ENCODE measurements at regions not wholly inside any gene's neighbourhood (a gene's known extent, or its start where the extent isn't known, plus 50 kb on each side); places are given as distances from the start of the nearest gene placed in this dataset.

GRCh38 chr6:137968901-137969300 is 101.8 kb downstream of the TNFAIP3 start (continued):
- TF ChIP-seq PKNOX1 (IDR thresholded peaks at IDR 0.05) (peak; percentile 28; the same call in 1 of the 2 replicates), ZFP1 (CRISPR knock-in tag; IDR thresholded peaks at IDR 0.05) (no peak), HCFC1 (IDR thresholded peaks at IDR 0.05; ENCODE audit: low read depth, low read length) (no peak), FOXJ2 (tag; IDR thresholded peaks at IDR 0.05) (no peak), CHCHD3 (CRISPR knock-in tag; IDR thresholded peaks at IDR 0.05) (no peak), CTCFL (IDR thresholded peaks at IDR 0.05; ENCODE audit: borderline replicate concordance, insufficient read depth, low read depth, low read length, poor library complexity, severe bottlenecking) (no peak), ZNF311 (CRISPR knock-in tag; IDR thresholded peaks at IDR 0.05) (peak; percentile 55; the same call in 1 of the 2 replicates), SRSF9 (IDR thresholded peaks at IDR 0.05; ENCODE audit: borderline replicate concordance, low read depth, low read length) (no peak), VEZF1 (CRISPR knock-in tag; IDR thresholded peaks at IDR 0.05) (no peak), ZNF584 (CRISPR knock-in tag; IDR thresholded peaks at IDR 0.05; ENCODE audit: low read depth) (no peak), PML (IDR thresholded peaks at IDR 0.05; ENCODE audit: low read length) (no peak), POLR3A (IDR thresholded peaks at IDR 0.05; ENCODE audit: borderline replicate concordance, extremely low read depth, insufficient read depth, insufficient read length) (no peak), TBP (optimal IDR thresholded peaks at IDR 0.05; ENCODE audit: low read depth, low read length) (no peak), DMBX1 (CRISPR knock-in tag; IDR thresholded peaks at IDR 0.05; ENCODE audit: borderline replicate concordance) (no peak; the same call in 1 of the 2 replicates), ZNF449 (CRISPR knock-in tag; IDR thresholded peaks at IDR 0.05) (no peak)
- TF ChIP-seq, protein P1, sequence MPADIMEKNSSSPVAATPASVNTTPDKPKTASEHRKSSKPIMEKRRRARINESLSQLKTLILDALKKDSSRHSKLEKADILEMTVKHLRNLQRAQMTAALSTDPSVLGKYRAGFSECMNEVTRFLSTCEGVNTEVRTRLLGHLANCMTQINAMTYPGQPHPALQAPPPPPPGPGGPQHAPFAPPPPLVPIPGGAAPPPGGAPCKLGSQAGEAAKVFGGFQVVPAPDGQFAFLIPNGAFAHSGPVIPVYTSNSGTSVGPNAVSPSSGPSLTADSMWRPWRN (IDR thresholded peaks at IDR 0.05; ENCODE audit: low read depth), result 0 out of 2 replicates have a peak, but pooled peaks have one; percentile 30
- TF ChIP-seq, protein P2, sequence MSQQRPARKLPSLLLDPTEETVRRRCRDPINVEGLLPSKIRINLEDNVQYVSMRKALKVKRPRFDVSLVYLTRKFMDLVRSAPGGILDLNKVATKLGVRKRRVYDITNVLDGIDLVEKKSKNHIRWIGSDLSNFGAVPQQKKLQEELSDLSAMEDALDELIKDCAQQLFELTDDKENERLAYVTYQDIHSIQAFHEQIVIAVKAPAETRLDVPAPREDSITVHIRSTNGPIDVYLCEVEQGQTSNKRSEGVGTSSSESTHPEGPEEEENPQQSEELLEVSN (IDR thresholded peaks at IDR 0.05; ENCODE audit: borderline replicate concordance in 1 of 2, extremely low read depth in 1 of 2, insufficient read depth in 1 of 2, insufficient read length in 1 of 2, low read depth in 1 of 2, low read length in 1 of 2, poor library complexity in 1 of 2, severe bottlenecking in 1 of 2), result no peak

All from K562 (cell line).